ENCODE measurements at regions not wholly inside any gene's neighbourhood (a gene's known extent, or its start where the extent isn't known, plus 50 kb on each side); places are given as distances from the start of the nearest gene placed in this dataset.

- Histone ChIP-seq H3K27ac (no peak overlapping the region), H3K4me1 (ENCODE audit: control insufficient read depth in 1 of 2, low read depth in 2 of 2) (peaks cover 22 to 33% of the 10 kb centered on the region in 2 donors), H3K36me3 (no peaks in the 10 kb centered on the region), H3K9me3 (no peaks in the 10 kb centered on the region), H3K27me3 (replicated peaks; ENCODE audit: insufficient read depth) (no peaks in the 10 kb centered on the region), H3K4me3 (no peak overlapping the region)
- no peak for TF ChIP-seq CTCF (IDR thresholded peaks at IDR 0.05)
- DNase-seq (ENCODE audit: low spot score): no peak
- no peak for ATAC-seq (ENCODE audit: insufficient number of reproducible peaks, low FRiP score, low read depth)
These were observed 144.6 kb upstream of the SETBP1 start for GRCh38 chr18:44536046-44536445.

GRCh38 chr18:44536619-44537018 lies 144.1 kb upstream of the SETBP1 start:
- H3K36me3 ChIP-seq: no peaks in the 10 kb centered on the region
- H3K4me1 ChIP-seq (ENCODE audit: control insufficient read depth in 1 of 2, low read depth in 2 of 2): peaks cover 24 to 37% of the 10 kb centered on the region in 2 donors
- no peaks in the 10 kb centered on the region for H3K9me3 ChIP-seq
- no peaks in the 10 kb centered on the region for H3K27me3 ChIP-seq (replicated peaks; ENCODE audit: insufficient read depth)
- ATAC-seq (ENCODE audit: insufficient number of reproducible peaks, low FRiP score, low read depth) (no peak), DNase-seq (ENCODE audit: low spot score) (no peak)
- no peak overlapping the region for H3K27ac ChIP-seq
- no peak overlapping the region for H3K4me3 ChIP-seq
- no peak for TF ChIP-seq CTCF (IDR thresholded peaks at IDR 0.05)

- no peaks in the 10 kb centered on the region for H3K27me3 ChIP-seq (replicated peaks; ENCODE audit: insufficient read depth)
- H3K9me3 ChIP-seq: no peaks in the 10 kb centered on the region
- ATAC-seq (ENCODE audit: insufficient number of reproducible peaks, low FRiP score, low read depth) (peak; percentile 77), DNase-seq (ENCODE audit: low spot score) (peak; percentile 68)
- TF ChIP-seq CTCF (IDR thresholded peaks at IDR 0.05): no peak
- H3K27ac ChIP-seq: no peak overlapping the region
- H3K36me3 ChIP-seq: no peaks in the 10 kb centered on the region
- H3K4me3 ChIP-seq: no peak overlapping the region
- peaks cover 24 to 37% of the 10 kb centered on the region in 2 donors for H3K4me1 ChIP-seq (ENCODE audit: control insufficient read depth in 1 of 2, low read depth in 2 of 2)
These were observed 143.2 kb upstream of the SETBP1 start for GRCh38 chr18:44537526-44537925.

GRCh38 chr18:44539926-44540325 lies 140.8 kb upstream of the SETBP1 start:
- ATAC-seq (ENCODE audit: insufficient number of reproducible peaks, low FRiP score, low read depth): no peak
- no peak for DNase-seq (ENCODE audit: low spot score)
- Histone ChIP-seq H3K9me3 (no peaks in the 10 kb centered on the region), H3K36me3 (no peaks in the 10 kb centered on the region), H3K4me3 (no peak overlapping the region), H3K27me3 (replicated peaks; ENCODE audit: insufficient read depth) (no peaks in the 10 kb centered on the region), H3K27ac (no peak overlapping the region), H3K4me1 (ENCODE audit: control insufficient read depth in 1 of 2, low read depth in 2 of 2) (peaks cover 24 to 37% of the 10 kb centered on the region in 2 donors)
- TF ChIP-seq CTCF (IDR thresholded peaks at IDR 0.05): no peak

GRCh38 chr18:44541159-44541558 lies 139.5 kb upstream of the SETBP1 start:
- H3K27me3 ChIP-seq (replicated peaks; ENCODE audit: insufficient read depth): no peaks in the 10 kb centered on the region
- peaks cover 24 to 30% of the 10 kb centered on the region in 2 donors for H3K4me1 ChIP-seq (ENCODE audit: control insufficient read depth in 1 of 2, low read depth in 2 of 2)
- H3K36me3 ChIP-seq: no peaks in the 10 kb centered on the region
- ATAC-seq (ENCODE audit: insufficient number of reproducible peaks, low FRiP score, low read depth) (no peak), DNase-seq (ENCODE audit: low spot score) (no peak)
- TF ChIP-seq CTCF (IDR thresholded peaks at IDR 0.05): no peak
- no peak overlapping the region for H3K4me3 ChIP-seq
- no peaks in the 10 kb centered on the region for H3K9me3 ChIP-seq
- no peak overlapping the region for H3K27ac ChIP-seq

All from thoracic aorta (tissue), 2 donors.